DMS153 treated with DMSO at 0.1 percent for 48 hours (cell line): ENCODE measurements at regions not wholly inside any gene's neighbourhood (a gene's known extent, or its start where the extent isn't known, plus 50 kb on each side); places are given as distances from the start of the nearest gene placed in this dataset.
A peak's percentile ranks its signal among the peaks of the same experiment; 100 is the strongest.

Source experiments
- DNase-seq: peaks from one replicate; lab custom pipeline; 2025; ENCODE audit not compliant: unreplicated experiment; lab: John Stamatoyannopoulos, UW

DNA sequence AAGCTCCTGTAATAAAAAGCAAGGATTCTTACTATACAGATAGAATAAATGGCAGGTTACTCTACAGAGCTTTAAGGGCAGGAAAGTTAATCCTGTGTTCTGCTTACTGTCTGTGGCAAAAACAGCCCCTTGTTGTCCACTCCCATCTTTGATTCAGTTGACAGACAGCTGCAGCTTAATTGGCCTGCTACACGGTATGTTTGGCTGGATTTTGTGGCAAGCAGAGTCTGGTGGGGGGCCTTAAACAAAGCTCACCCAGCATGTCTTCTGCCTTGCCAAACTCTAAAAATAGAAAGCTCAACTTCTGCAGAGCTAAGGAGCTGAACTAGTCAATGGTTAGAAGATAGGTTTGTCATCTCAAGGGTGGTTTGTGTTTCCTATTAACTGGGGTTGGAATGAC lies 407.2 kb downstream of the HLX start:
- DNase-seq: no peak

DNA sequence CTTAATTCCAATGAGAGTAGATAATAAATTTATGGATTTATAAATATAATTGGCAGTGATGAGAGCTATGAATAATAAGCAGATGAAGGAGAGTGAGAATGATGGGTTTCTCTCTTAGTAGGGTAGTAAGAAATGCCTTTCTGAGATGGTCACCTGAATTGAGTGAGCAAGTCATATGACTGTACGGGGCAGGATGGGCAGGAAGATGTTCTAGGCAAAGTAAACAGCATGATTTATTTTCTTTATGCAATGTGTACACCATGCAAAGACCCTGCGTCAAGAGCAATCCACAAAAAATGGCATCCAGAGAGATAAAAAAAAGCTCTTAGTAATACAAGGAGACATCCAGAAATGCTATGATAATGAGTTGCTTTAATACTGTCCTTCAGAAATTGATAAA lies 409.9 kb downstream of the HLX start:
- no peak for DNase-seq

DNA sequence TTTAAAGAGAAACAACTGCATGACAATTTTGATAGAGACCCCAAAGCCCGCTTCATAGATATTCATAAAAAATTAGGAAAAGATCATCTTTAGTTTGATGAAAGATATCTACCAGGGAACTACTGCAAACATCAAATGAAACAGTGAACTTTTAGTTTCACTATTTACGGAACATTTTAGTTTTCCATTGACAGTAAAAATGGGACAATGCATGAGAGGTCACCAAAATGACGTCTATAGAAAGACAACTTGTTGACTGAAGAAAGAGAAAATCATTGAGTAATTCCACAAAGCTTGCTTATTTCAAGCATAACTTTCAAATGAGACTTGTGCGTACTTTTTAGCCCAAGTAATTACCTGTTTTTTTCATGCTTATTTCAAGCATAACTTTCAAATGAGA lies 411.4 kb downstream of the HLX start:
- no peak for DNase-seq

DNA sequence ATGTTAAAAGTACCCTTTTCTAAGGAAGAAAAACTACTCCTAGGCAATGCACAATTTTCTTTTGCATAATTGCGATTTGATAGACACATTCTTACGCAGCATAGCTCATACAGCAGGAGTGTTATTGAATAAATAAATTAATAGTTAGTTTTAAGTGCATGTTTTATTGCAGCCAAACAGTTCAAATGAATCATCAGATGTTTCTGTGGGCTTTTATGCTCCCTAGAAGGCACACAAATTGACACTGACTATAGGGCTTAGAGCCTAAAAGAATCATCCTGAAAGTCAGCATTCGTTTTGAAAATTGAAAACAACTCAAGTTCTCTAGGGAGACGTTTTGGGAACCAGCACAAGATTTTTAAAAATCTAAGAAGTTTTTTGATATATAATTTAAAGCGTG lies 411.9 kb downstream of the HLX start:
- no peak for DNase-seq

DNA sequence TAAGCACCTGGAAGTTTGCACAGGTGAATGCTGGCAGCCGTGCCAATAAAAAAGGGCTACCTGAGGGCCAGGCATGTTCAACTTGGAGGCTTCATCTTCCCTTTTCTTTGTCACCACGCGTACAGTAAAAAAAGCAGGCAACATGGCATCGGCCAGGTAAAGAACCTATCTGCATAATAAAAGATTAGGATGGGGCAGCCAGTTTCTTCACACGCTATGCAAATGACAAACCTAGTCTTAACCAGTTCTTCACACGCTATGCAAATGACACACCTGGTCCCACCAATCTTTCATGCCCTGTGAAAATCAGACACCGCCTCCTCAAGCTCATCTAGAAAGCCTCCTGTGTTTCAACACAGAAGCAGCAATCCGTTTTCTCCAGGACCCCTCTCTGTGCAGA lies 413.4 kb downstream of the HLX start:
- DNase-seq: no peak

DNA sequence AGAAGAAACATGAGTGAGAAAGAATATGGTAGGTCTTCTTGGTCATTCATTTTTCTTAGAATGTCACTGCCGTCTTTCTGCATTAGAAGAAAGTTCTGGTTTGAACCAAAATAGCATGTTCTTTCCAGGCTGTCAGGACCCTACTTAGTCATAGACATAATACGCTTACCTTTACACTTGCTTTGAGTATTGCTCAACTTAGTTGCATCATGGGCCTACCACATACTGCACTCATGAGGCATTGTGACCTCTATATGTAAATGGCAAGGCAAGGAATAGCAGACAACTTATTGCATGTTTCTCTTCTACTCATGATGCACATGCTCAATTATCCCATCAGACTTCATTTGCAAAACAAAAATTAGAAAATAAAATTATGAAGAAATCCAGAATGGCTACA lies 415.0 kb downstream of the HLX start:
- no peak for DNase-seq

DNA sequence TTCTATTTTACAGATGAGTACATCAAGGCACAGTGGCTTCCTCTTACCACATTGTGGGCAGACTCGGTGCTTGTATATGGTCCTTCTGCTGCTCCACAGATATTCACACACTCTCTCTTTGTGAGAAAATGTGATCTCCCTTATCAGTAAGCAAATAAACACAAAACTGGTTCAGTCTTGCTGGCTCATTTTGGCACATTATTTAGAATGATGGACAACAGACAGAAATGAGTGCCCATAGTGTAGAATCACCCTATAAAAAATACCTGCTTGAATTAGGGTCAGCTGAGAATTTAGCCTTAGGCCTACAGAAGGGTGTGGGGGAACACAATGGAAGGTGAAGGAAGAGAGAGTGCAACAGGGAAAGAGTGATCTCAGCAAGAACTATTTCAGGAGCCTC lies 423.1 kb downstream of the HLX start:
- DNase-seq: no peak

DNA sequence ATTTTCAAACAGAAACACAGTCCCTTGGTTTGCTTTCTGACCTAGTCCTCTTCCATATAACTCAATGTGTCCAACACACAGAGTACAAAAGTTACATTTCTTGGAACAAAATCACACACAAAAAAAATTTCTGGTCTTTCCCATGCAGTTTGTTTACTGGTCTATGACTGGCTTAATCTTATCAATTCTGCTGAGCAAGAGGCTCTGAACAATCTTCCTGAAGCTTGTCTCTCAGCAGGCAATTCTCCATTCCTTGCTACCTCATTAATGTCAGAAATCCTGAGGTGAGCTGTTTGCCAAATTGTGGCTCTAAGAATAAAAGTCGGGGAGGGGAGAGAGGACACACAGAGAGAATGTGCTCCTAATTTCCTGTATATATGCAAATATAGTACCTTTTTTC lies 423.6 kb downstream of the HLX start:
- no peak for DNase-seq

DNA sequence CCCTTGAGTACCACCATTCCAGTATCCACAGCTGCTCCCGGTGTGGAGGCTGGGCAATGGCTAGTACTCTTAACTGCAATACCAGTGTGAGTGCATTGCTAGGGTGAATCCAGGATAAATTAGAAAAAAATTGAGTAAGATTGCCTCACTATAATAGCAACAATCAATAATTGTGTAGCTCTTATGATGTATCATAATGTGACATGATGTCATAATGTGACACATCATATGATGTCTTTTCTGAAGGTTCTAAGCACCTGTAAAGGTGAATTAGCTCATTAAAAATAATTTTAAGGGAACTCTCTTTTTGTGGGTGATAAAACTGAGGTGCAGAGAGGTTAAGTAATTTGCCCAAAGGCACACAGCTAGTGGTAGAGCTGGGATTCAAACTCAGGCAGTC lies 424.4 kb downstream of the HLX start:
- no peak for DNase-seq

DNA sequence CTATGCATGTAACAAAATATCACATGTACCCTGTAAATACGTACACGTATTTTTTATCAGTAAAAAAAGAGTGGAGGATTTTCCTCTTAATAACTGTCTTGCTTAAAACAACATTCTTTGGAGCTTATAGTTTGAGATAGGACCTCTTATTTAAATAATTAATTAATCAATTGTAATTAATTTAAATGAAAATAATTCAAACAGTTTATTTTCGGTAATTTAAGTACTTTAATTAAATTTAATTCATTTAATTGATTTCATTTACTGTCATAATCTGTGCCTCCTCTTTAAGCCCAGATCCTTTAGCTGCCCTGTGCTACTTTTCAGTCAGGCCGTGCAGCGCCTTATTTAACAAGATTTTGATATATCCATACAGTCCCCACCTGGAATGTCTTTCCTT lies 427.0 kb downstream of the HLX start:
- DNase-seq: no peak

DNA sequence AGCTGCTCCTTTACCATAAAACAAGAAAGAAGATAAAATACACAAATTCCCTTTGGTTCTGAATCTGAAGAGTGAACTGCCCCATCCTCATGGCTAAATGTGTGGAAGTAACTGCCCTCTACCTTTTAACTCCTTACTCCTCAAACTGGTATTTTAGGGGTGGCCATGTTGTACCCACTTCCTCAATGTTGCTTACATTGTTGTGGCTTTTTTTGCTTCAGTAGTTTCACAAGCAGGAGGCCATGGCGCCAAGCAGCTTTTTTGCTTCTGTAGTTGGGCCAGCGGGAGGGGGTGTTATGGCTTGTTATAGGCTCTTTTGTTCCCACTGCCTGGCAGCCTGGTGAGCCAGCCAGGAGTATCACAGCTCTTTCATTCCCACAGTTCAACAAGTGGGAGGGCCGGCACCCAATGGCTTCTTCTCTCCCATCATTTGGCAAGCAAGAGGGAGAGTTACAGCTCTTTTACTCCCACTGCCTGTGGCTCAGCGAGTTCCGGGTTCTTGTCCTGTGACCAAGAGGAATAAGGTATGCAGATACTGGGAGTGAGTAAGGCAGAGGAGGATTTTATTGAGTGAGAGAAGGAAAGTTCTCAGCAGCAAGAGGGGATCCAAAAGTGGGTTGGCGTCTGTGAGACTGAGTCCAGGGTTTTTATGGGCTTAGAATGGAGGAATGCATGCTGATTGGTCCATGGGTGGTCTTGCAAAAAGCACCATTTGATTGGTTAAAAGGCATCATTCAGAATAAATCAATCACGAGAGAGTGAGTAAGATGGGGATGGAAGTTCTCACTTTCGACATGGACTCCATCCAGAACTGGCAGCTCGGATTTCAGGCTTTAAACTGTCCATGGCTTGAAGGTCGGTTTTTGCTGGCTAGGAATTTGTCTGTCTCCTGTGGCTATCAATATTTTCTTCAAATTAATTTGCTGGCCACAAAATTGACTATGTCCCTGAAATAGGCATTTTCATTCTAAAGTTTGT lies 429.6 kb downstream of the HLX start:
- DNase-seq: no peak

DNA sequence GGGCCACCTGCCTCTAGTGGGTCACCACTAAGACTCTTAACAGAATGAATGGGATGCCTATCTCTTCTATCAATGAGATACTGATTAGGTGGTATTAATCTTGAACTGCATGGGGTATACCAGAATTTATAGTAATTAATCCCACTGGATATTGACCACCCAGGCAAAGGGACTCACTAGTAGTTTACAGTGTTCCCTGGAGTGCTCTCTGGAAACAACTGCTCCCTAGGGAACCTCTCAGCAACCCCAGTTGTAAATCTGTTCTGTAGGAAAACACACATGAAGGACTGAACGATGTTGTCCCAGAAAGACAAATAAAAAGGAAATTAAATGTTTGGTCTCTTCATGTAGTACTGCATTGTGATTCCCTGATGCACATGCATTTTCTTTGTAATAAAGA lies 430.5 kb downstream of the HLX start:
- peak; percentile 96 for DNase-seq

DNA sequence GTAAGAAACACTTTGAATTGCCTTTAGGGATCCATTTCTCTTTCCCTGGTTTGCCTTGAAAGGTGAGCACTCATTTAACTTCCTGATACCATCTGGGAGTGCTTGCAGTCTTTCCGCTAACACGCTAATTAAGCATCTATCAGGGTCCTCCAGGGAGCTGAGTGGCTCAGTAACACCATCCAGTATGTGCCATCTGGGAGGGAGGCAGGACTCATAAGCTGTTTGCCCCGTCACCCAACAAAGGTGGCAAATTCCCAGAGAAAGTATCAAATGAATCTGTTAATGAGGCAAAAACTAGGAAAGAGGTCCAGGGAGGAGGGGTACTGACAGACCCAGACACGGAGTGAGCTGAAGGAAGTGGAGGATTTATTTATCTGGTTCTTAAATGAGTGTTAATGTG lies 430.9 kb downstream of the HLX start:
- peak; percentile 96 for DNase-seq

DNA sequence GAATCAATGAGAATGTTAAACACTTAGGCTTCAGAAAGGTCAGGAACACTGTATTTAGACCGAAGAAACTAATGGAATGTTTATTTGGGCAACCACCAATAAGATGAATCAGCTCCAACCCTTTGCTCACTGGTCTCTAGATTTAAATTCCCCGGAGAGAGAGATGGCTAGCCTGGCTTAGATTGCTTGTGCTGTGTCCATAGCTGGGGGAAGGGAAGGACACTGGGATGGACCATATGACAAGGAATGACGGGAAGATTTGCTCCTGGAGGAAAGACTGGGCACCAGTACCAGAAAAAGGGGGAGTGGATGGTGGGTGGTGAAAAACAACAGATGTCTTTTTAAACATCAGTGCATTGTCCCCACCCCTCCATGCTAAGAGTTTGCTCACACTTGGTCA lies 426.6 kb downstream of the DUSP10 start:
- DNase-seq: no peak

DNA sequence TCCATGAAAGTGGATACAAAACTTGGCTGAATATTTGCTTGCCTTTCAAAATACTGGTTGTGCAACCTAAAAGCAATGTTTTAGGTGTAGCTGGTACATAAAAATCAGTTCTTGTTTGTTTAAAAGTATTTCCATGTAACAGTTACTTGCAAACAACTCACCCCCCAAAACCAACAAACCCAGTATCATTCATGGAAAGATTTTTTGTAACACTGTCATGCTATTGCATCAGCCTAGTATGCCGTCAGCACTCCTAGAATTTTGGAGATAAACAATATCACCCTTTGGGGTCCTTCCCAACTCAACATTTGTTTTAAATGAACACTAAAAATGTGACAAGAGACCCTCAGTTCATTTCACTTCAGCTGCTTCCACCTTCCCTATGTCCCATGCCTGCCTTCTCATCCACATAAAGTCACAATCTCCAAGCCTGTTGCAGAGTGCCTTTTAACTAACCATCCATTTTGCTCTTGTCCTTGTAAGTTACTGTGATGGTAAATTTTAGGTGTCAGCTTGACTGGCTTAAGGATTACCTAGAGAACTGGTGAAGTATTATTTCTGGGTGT lies 425.3 kb downstream of the DUSP10 start:
- DNase-seq: no peak

DNA sequence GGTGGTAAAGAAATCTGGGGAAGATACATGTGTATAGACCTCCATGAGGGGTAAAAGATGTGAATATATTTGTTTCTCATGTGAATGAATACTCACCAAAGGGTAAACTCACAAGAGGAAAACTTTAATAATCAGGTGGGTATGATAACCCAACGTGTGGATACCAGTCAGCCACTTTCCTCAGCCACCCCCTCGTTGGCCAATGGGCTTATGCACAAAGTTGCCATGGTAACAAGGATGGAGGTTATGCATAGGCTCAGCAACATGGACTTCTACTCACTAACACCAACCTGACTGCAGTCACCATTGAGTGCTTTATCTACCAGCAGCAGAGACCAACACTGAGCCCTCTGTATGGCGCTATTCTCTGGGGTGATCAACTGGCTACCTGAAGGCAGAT lies 424.4 kb downstream of the DUSP10 start:
- no peak for DNase-seq

DNA sequence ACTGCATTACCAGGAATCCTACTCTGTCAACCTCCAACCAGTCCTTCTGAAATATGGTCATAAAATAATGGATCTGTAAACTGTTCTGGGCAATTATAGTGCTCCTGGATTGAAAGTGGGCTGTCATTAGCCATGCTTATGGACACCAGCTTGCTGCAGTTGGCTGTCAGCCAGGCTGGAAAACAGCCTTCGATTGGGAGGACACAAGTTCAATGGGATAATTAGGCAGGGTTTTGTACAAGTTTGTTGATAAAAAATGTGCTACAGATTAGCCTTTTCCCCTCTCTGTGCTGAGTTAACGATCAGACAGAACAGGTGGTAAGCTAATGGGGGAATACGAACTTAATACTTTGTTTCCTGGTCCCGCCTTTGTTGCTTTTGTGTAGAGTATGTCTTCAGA lies 413.9 kb downstream of the DUSP10 start:
- DNase-seq: peak; percentile 94

DNA sequence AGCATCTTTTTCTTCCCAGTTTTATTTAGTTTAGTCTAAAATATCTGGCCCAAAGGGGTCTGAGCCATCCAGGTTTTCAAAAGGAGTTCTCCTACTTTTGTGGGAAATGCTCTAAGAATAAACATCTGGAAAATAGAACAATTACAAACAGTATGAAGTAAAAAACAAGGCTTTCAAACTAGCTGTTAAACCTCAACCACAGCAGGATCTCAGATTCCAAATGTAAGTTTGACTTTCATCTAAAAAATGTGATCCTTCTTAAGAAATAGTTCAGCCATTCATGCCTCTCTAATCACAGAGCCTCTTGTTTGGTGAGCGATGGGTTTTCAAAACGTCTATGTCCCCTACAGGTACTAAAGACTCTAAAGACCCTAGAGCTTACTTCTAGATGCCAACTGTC lies 413.5 kb downstream of the DUSP10 start:
- no peak for DNase-seq

DNA sequence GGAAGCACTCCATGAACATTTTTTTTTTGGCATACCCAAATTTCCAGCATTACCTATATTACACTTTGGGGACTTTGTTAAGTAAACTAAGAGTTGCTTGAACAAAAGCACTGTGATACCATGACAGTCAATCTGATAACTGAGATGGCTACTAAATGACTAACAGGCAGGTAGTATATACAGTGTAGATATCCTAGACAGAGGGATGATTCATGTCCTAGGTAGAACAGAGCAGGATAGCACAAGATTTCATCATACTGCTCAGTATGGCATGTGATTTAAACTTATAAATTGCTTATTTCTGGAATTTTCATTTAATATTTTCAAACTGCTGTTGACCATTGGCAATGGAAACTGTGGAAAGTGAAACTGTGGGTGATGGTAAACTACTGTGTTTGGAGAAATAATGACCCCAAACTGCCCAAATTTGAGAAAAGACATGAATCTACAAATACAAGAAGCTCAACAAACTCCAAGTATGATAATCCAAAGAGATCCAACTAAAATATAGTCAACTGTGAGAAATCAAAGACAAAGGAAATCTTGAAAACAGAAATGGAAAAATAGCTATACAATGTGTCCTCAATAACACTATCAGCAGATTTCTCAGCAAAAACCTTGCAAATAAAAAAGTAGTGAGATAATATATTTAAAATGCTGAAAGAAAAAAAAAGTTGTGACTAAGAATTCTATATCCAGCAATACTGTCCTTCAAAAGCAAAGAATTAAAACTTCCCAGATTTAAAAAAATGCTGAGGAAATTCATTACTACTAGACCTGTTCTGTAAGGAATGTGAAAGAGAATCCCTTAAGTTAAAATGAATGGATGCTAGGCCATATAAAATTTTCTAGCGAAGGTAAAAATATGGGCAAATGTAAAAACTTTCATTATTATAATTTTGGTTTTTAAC lies 410.4 kb downstream of the DUSP10 start:
- no peak for DNase-seq

DNA sequence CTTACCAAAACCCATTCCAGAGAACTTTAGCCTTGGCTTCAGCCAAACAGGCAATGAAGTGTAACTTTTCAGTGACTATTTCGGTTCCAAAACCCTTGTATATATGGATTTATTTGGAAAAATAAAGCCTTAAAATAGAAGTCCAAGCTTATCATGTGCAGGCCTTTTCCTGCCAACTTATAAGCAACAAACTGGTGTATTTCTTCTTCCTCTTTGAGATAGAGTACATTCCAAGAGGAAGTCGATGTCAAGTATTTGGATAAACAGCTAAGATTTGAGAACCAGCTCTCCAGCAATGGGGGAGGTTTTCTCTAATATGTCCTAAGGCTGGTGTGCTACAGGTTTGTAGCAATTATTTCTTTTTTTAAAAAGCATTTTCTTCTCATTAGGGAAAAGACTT lies 407.8 kb downstream of the DUSP10 start:
- no peak for DNase-seq

DNA sequence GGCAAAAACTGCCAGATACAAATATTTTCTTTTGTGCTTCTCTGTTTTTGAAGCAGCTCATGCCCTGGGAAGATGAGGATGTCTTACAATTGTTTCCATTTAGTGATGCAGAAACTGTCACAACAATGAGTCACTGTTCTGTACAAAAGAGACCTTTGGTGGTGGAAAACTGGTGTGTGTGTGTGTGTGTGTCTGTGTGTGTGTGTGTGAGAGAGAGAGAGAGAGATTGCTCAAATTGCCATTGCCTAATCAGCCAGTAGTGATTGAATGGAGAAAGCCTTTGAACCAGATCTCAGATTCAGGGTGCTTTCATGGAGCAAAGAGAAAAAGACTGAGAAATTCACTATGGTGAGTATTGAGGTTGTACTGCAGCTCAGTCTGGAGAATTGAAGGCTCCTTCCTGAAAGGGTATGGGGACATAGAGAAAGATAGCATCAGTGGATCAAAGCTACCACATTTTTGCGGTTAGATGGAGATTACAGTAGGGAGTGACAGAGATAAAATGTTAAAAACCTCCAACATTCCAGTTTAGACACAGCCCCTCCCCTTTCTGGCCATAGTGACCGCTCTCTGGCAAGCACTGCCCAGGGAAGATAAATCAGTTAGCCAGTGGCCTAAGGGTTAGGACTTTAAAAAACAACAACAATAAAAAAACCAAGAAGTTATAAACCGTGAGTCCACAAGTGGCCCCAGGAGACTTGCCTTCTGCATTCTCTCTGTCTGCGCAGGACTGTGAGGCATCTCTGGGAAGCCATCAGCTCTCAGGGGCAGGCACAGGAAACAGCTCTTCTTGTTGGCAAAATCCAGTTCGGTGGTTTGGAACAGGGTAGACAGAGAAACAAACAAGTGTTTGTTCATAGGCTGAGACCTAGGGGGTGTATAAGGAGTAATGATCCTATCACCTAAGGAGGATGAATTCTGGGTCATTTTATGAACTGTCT lies 406.5 kb downstream of the DUSP10 start:
- no peak for DNase-seq
